ENCODE measurements at regions not wholly inside any gene's neighbourhood (a gene's known extent, or its start where the extent isn't known, plus 50 kb on each side); places are given as distances from the start of the nearest gene placed in this dataset.

DNA sequence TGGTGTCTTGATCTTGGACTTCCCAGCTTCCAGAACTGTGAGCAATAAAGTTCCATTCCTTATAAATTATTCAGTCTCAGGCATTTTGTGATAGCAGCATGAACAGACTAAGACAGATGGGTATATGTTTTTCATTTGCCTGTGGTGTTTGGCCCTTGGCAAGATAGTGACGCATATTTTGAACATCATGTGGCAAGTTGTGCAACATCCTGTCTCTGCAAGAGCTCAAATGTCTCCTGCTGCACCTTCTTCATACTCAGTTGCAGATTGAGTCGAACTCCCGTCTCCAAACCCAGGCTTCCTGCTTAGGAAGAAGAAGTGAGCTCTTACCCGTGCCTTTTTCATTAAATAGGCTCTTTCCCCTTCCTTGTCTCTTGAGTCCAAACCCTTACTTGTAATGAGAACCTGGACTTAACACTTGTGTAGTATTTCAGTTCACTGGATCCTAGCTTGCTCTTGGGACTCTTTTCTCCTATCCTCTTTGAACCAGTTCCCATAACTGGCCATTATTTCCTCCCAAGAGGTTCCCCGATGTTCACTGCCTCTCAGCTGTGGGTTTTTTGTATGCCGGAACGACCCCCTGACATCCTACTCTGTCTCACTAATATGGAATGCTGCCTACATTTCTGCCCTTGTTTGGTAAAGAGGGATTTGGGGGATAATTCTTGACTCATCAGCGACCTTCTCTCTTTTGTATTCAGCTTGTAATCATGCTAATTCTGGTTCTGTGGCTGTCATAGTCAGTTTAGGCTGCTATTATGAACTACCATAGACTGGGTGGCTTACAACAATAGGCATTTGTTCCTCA lies 125.0 kb upstream of the KCNK2 start:
- TF ChIP-seq, protein P1, sequence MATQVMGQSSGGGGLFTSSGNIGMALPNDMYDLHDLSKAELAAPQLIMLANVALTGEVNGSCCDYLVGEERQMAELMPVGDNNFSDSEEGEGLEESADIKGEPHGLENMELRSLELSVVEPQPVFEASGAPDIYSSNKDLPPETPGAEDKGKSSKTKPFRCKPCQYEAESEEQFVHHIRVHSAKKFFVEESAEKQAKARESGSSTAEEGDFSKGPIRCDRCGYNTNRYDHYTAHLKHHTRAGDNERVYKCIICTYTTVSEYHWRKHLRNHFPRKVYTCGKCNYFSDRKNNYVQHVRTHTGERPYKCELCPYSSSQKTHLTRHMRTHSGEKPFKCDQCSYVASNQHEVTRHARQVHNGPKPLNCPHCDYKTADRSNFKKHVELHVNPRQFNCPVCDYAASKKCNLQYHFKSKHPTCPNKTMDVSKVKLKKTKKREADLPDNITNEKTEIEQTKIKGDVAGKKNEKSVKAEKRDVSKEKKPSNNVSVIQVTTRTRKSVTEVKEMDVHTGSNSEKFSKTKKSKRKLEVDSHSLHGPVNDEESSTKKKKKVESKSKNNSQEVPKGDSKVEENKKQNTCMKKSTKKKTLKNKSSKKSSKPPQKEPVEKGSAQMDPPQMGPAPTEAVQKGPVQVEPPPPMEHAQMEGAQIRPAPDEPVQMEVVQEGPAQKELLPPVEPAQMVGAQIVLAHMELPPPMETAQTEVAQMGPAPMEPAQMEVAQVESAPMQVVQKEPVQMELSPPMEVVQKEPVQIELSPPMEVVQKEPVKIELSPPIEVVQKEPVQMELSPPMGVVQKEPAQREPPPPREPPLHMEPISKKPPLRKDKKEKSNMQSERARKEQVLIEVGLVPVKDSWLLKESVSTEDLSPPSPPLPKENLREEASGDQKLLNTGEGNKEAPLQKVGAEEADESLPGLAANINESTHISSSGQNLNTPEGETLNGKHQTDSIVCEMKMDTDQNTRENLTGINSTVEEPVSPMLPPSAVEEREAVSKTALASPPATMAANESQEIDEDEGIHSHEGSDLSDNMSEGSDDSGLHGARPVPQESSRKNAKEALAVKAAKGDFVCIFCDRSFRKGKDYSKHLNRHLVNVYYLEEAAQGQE (IDR thresholded peaks at IDR 0.05; ENCODE audit: low read depth): no peak
- TF ChIP-seq TCF12 (IDR thresholded peaks at IDR 0.05; ENCODE audit: low read depth): no peak

Measured in Ishikawa (cell line).